HEK293 (cell line): ENCODE measurements at regions not wholly inside any gene's neighbourhood (a gene's known extent, or its start where the extent isn't known, plus 50 kb on each side); places are given as distances from the start of the nearest gene placed in this dataset.

Source experiments
- CTCF ChIA-PET: fragments of 350-600 bp; formaldehyde crosslinking; extraction: SDS; loops from one replicate; lab custom pipeline; 2021; ENCODE audit warnings: antibody characterized with exemption; lab: Yijun Ruan, JAX
- POLR2A ChIA-PET: fragments of 300-600 bp; formaldehyde crosslinking; extraction: SDS; loops from one replicate; lab custom pipeline; 2020; ENCODE audit warnings: antibody characterized with exemption, inconsistent platforms; lab: Yijun Ruan, JAX
- H3K27ac ChIP-seq: fragments of 200-500 bp; sonication (Bioruptor generic); 2 replicates; pipeline ENCODE4 v1.5.1; 2014; ENCODE audit warnings: low read depth, low read length, control low read depth, inconsistent platforms; ENCODE audit errors: extremely low read depth
- H3K36me3 ChIP-seq, 2 experiments: fragments of 200-500 bp in 1 of 2; sonication (Bioruptor generic) in 1 of 2; 1 replicate in 1 of 2; 2 replicates in 1 of 2; pipeline ENCODE4 v1.5.1; 2014 to 2017; ENCODE audit warnings: inconsistent platforms in 2 of 2, low read length in 2 of 2; ENCODE audit not compliant: control insufficient read depth in 2 of 2, insufficient read depth in 1 of 2
- H3K4me1 ChIP-seq: fragments of 200-500 bp; sonication (Bioruptor generic); 2 replicates; pipeline ENCODE4 v1.5.1; 2014; ENCODE audit warnings: mild to moderate bottlenecking, low read length, inconsistent platforms; ENCODE audit not compliant: control insufficient read depth, insufficient read depth
- H3K4me3 ChIP-seq: 2 replicates; pipeline ENCODE4 v1.5.1; 2011; ENCODE audit warnings: low read depth, mild to moderate bottlenecking, control low read depth, low read length, moderate library complexity
- H3K9me3 ChIP-seq: fragments of 200-500 bp; sonication (Bioruptor generic); 2 replicates; pipeline ENCODE4 v1.5.1; 2014; ENCODE audit warnings: low read depth, low read length, inconsistent platforms; ENCODE audit not compliant: control insufficient read depth, insufficient read depth
- GFI1B ChIP-seq: fragments of 450-650 bp; formaldehyde crosslinking; IDR thresholded peaks from 2 replicates; pipeline ENCODE4 v1.5.1; 2016; ENCODE audit warnings: missing biosample characterization, missing genetic modification characterization
- GLIS2 ChIP-seq: fragments of 450-650 bp; formaldehyde crosslinking; IDR thresholded peaks from 2 replicates; pipeline ENCODE4 v1.5.1; 2016; ENCODE audit warnings: missing biosample characterization, missing genetic modification characterization
- KLF9 ChIP-seq: fragments of 450-650 bp; formaldehyde crosslinking; IDR thresholded peaks from 2 replicates; pipeline ENCODE4 v1.5.1; 2016; ENCODE audit warnings: missing biosample characterization, missing genetic modification characterization, low read depth
- SCRT1 ChIP-seq: fragments of 450-650 bp; formaldehyde crosslinking; IDR thresholded peaks from 2 replicates; pipeline ENCODE4 v1.5.1; 2016; ENCODE audit warnings: missing biosample characterization, missing genetic modification characterization, borderline replicate concordance
- TCF7L2 ChIP-seq: IDR thresholded peaks from 2 replicates; pipeline ENCODE4 v1.6.1; 2011; ENCODE audit warnings: low read depth, mild to moderate bottlenecking, inconsistent platforms, low read length, moderate library complexity, borderline replicate concordance
- ZBTB44 ChIP-seq: fragments of 450-650 bp; IDR thresholded peaks from 2 replicates; pipeline ENCODE4 v1.5.1; 2018; ENCODE audit warnings: missing biosample characterization, mild to moderate bottlenecking, missing genetic modification characterization
- ZFP3 ChIP-seq: fragments of 450-650 bp; formaldehyde crosslinking; IDR thresholded peaks from 2 replicates; pipeline ENCODE4 v1.5.1; 2016; ENCODE audit warnings: low read depth, missing biosample characterization, missing genetic modification characterization
- ZFP69B ChIP-seq: fragments of 450-650 bp; formaldehyde crosslinking; IDR thresholded peaks from 2 replicates; pipeline ENCODE4 v1.5.1; 2016; ENCODE audit warnings: missing biosample characterization, missing genetic modification characterization
- ZNF138 ChIP-seq: fragments of 450-650 bp; formaldehyde crosslinking; IDR thresholded peaks from 2 replicates; pipeline ENCODE4 v1.5.1; 2016; ENCODE audit warnings: missing biosample characterization, missing genetic modification characterization, borderline replicate concordance
- ZNF16 ChIP-seq: fragments of 450-650 bp; formaldehyde crosslinking; IDR thresholded peaks from 2 replicates; pipeline ENCODE4 v1.5.1; 2016; ENCODE audit warnings: low read depth, missing biosample characterization, missing genetic modification characterization
- ZNF169 ChIP-seq: fragments of 450-650 bp; formaldehyde crosslinking; IDR thresholded peaks from 2 replicates; pipeline ENCODE4 v1.5.1; 2016; ENCODE audit warnings: missing biosample characterization, missing genetic modification characterization
- ZNF26 ChIP-seq: fragments of 450-650 bp; formaldehyde crosslinking; IDR thresholded peaks from 2 replicates; pipeline ENCODE4 v1.5.1; 2016; ENCODE audit warnings: missing biosample characterization, missing genetic modification characterization
- ZNF292 ChIP-seq: fragments of 450-650 bp; formaldehyde crosslinking; IDR thresholded peaks from 2 replicates; pipeline ENCODE4 v1.5.1; 2016; ENCODE audit warnings: low read depth, missing biosample characterization, missing genetic modification characterization, borderline replicate concordance
- ZNF302 ChIP-seq: fragments of 450-650 bp; formaldehyde crosslinking; IDR thresholded peaks from 2 replicates; pipeline ENCODE4 v1.5.1; 2016; ENCODE audit warnings: missing biosample characterization, missing genetic modification characterization, low read depth
- ZNF335 ChIP-seq: fragments of 450-650 bp; formaldehyde crosslinking; conservative IDR thresholded peaks from 2 replicates; pipeline ENCODE4 v1.5.1; 2016; ENCODE audit warnings: missing biosample characterization, missing genetic modification characterization
- ZNF416 ChIP-seq: fragments of 450-650 bp; formaldehyde crosslinking; IDR thresholded peaks from 2 replicates; pipeline ENCODE4 v1.5.1; 2016; ENCODE audit warnings: missing biosample characterization, missing genetic modification characterization
- ZNF513 ChIP-seq: fragments of 450-650 bp; IDR thresholded peaks from 2 replicates; pipeline ENCODE4 v1.5.1; 2018; ENCODE audit warnings: missing biosample characterization, missing genetic modification characterization
- ZNF518A ChIP-seq: fragments of 450-650 bp; formaldehyde crosslinking; conservative IDR thresholded peaks from 2 replicates; pipeline ENCODE4 v1.5.1; 2016; ENCODE audit warnings: low read depth, missing biosample characterization, missing genetic modification characterization
- ZNF621 ChIP-seq: fragments of 450-650 bp; formaldehyde crosslinking; IDR thresholded peaks from 2 replicates; pipeline ENCODE4 v1.5.1; 2017; ENCODE audit warnings: missing biosample characterization, missing genetic modification characterization
- ZNF664 ChIP-seq: fragments of 450-650 bp; formaldehyde crosslinking; IDR thresholded peaks from 2 replicates; pipeline ENCODE4 v1.5.1; 2016; ENCODE audit warnings: missing biosample characterization, missing genetic modification characterization
- ZNF670 ChIP-seq: fragments of 450-650 bp; formaldehyde crosslinking; IDR thresholded peaks from 2 replicates; pipeline ENCODE4 v1.5.1; 2016; ENCODE audit warnings: missing biosample characterization, missing genetic modification characterization, low read depth
- ZNF747 ChIP-seq: fragments of 450-650 bp; formaldehyde crosslinking; IDR thresholded peaks from 2 replicates; pipeline ENCODE4 v1.5.1; 2016; ENCODE audit warnings: missing biosample characterization, missing genetic modification characterization
- ZNF843 ChIP-seq: fragments of 450-650 bp; formaldehyde crosslinking; IDR thresholded peaks from 2 replicates; pipeline ENCODE4 v1.5.1; 2016; ENCODE audit warnings: missing biosample characterization, missing genetic modification characterization
- ZSCAN23 ChIP-seq: fragments of 450-650 bp; formaldehyde crosslinking; IDR thresholded peaks from 2 replicates; pipeline ENCODE4 v1.5.1; 2016; ENCODE audit warnings: missing biosample characterization, missing genetic modification characterization
- ZSCAN30 ChIP-seq: fragments of 450-650 bp; IDR thresholded peaks from 2 replicates; pipeline ENCODE4 v1.5.1; 2018; ENCODE audit warnings: missing biosample characterization, mild to moderate bottlenecking, missing genetic modification characterization, moderate library complexity
- ZXDB ChIP-seq: fragments of 450-650 bp; formaldehyde crosslinking; IDR thresholded peaks from 2 replicates; pipeline ENCODE4 v1.5.1; 2016; ENCODE audit warnings: missing biosample characterization, missing genetic modification characterization

- H3K4me3 ChIP-seq: no peak overlapping the region
- ChIA-PET CTCF (no interaction called here), POLR2A (no interaction called here)
- TF ChIP-seq ZSCAN30 (no peak), ZNF621 (tag by site-specific recombination) (no peak), SCRT1 (tag by site-specific recombination) (no peak), ZNF664 (tag by site-specific recombination) (no peak), ZNF16 (tag by site-specific recombination) (no peak), ZNF302 (tag by site-specific recombination) (no peak), ZNF747 (no peak), ZNF138 (tag by site-specific recombination) (no peak), KLF9 (tag by site-specific recombination) (no peak), GFI1B (tag by site-specific recombination) (no peak), ZNF670 (tag by site-specific recombination) (no peak)
- no peaks in the 10 kb centered on the region for H3K9me3 ChIP-seq
- H3K27ac ChIP-seq: no peak overlapping the region
- H3K4me1 ChIP-seq: no peaks in the 10 kb centered on the region
- H3K36me3 ChIP-seq: no peaks in the 10 kb centered on the region
These were observed 1930.0 kb upstream of the AGA start for GRCh38 chr4:179372242-179372641.

GRCh38 chr4:179372746-179373145 is 1930.5 kb upstream of the AGA start:
- H3K27ac ChIP-seq: no peak overlapping the region
- CTCF ChIA-PET: no interaction called here
- POLR2A ChIA-PET: no interaction called here

More at GRCh38 chr4:179372746-179373145, 1930.5 kb upstream of the AGA start:
- no peak overlapping the region for H3K4me3 ChIP-seq
- no peak for TF ChIP-seq ZNF747
- TF ChIP-seq ZNF26 (tag by site-specific recombination): no peak
- TF ChIP-seq ZSCAN23 (tag by site-specific recombination): no peak
- no peak for TF ChIP-seq ZNF843 (tag by site-specific recombination)
- no peak for TF ChIP-seq ZXDB (tag by site-specific recombination)
- TF ChIP-seq ZNF416 (tag by site-specific recombination): no peak
- no peak for TF ChIP-seq GLIS2 (tag by site-specific recombination)
- TF ChIP-seq ZFP3 (tag by site-specific recombination): no peak
- TF ChIP-seq ZNF302 (tag by site-specific recombination): no peak
- no peak for TF ChIP-seq TCF7L2
- TF ChIP-seq ZNF169 (tag by site-specific recombination): no peak
- TF ChIP-seq ZNF335 (tag by site-specific recombination): no peak
- TF ChIP-seq ZBTB44 (tag by site-specific recombination): no peak
- TF ChIP-seq ZNF513 (tag by site-specific recombination): no peak
- no peak for TF ChIP-seq ZNF292 (tag by site-specific recombination)
- TF ChIP-seq ZFP69B (tag by site-specific recombination): no peak
- no peak for TF ChIP-seq ZNF518A (tag by site-specific recombination)
- TF ChIP-seq, all 188 proteins: peak for 0
- H3K4me1 ChIP-seq: no peaks in the 10 kb centered on the region
- no peaks in the 10 kb centered on the region for H3K9me3 ChIP-seq
- no peaks in the 10 kb centered on the region for H3K36me3 ChIP-seq
